GM21360 (cell line): ENCODE measurements at regions not wholly inside any gene's neighbourhood (a gene's known extent, or its start where the extent isn't known, plus 50 kb on each side); places are given as distances from the start of the nearest gene placed in this dataset.

ENCODE experiments used
- ATAC-seq: cut with Tn5 transposase; IDR thresholded peaks from one replicate; pipeline ENCODE4 v1.9.1; 2021; ENCODE audit warnings: mild to moderate bottlenecking, moderate library complexity; ENCODE audit not compliant: unreplicated experiment

DNA sequence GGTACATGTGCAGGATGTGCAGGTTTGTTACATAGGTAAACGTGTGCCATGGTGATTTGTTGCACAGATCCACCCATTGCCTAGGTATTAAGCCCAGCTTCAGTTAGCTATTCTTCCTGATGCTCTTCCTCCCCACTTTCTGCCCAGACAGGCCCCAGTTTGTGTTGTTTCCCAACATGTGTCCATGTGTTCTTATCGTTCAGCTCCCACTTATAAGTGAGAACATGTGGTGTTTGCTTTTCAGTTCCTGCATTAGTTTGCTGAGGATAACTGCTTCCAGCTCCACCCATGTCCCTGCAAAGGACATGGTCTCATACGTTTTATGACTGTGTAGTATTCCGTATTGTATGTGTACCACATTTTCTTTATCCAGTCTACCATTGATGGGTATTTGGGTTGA, 251.7 kb upstream of the NOVA1 start:
- ATAC-seq = no peak

DNA sequence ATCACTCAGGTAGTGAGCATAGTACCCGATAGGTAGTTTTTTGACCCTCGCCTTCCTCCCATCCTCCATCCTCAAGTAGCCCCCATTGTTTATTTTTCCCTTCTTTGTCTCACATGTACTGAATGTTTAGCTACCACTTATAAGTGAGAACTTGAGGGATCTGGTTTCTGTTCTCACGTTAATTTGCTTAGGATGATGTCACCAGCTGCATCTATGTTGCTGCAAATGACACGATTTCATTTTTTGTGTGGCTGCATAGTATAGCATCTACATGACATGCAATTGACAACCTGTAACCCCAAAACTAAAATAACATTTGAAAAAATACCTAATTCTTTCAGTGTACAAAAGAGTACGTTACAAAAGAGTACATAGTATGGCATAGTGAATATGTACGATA, 254.0 kb upstream of the NOVA1 start:
- no peak for ATAC-seq

DNA sequence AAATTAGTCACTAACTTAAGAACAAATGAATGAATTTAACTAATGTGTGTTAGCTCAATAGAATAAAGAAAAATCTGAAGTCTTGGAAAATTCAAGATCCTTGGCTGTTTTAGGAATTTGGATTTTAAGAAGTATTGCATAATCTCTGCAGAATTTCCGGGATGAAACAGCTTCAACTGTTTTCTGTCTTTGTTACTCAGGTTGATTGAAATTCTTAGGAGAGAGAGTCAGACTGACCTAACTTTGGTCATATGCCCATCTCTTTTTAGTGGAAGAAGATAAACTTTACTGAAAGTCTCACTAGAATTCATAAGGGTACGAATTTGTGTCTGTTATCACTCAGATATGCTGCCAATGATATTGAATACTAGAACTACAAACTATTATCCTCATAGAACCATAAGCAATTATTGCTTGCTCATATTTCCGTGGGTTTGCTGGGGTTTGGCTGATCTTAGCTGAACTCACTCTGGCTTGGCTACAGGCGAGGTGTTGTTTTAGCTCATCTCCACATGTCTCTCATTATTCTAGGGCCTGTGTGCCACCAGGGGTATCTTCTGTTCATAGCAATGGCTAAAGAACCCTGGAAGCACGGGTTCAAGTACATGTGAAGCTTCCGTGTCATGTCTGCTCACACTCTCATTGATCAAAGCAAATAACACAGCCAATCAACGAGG, 257.4 kb upstream of the NOVA1 start:
- no peak for ATAC-seq

DNA sequence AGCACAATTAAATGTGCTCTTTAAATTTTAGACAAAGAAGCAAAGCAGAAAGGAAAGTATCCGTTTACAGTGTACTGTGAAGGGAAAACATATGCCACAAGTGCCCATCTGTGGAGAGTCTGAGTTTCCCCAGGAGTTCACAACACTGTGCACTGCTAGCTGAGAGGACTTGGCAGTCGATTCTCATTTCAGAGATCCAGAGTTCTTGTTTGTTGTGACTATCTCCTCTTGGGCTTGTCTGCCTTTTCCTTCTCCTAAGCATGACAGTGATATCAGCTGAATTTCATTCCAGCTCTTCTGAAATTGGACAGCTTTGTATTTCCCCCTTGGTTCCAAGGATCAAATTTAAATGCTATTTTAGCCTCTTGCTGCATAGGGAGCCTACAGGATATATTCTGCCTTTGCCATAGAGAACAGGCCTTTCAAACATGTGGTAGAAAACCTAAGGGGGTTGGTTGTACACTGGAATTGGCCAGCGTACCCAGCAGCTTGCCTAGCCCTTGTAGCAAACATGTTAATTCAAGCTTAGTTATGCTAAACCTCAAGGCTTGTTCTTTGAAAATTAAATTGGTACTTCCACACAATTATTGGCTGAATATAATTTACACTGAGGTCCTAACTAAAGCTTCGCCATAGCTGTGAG, 259.2 kb upstream of the NOVA1 start:
- no peak for ATAC-seq

DNA sequence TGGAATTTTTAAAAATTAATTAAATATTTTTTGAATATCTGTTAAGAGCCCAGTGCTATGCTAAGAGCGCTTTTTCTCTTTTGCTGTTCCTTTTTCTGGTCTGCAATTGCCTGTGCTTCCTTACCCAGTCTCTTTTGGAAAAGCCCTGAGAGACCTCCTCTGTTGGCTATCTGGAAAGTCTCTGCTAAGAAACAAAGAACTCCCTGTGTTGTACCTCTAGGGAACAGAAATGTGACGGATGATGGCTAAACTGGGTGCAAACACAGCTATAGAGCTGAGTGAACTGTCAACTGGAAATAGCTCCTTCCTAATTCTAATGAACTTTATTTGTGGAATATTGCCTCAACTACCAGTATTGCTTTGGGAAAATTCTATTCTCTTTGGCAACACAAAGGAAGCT, 261.6 kb upstream of the NOVA1 start:
- no peak for ATAC-seq

DNA sequence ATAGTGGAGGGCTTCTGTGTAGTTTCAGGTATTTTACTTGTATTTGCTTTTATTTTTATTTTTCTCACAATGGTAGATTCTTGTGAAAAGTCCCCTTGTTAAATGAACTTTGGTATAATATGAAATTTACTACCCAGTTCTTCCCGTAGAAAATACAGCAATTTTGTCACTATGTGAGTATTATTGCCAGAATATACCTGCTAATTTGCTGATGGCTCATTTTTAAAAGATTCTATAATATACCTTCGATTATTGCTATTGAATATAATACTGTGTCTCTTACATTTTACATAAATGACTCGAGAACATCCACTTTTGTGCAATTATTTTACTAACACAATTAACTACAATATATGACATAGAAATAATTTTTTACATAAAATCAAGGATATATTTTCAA, 262.3 kb upstream of the NOVA1 start:
- no peak for ATAC-seq

DNA sequence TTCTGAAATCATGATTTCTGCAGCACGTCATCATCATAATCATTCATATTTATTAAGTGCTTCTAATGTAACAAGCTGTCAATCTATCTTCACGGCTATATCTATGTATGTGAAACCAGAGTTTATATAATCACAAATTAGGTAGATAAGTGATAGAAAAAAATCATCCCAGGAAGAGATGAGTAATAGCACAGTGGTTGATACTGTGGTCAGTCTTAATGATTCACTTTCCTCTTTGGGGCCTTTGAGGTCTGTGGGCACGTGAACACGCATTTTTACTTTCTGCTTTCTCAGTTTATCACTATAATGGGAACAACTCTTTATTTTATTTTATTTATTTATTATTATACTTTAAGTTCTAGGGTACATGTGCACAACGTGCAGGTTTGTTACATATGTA, 265.9 kb upstream of the NOVA1 start:
- ATAC-seq = no peak

DNA sequence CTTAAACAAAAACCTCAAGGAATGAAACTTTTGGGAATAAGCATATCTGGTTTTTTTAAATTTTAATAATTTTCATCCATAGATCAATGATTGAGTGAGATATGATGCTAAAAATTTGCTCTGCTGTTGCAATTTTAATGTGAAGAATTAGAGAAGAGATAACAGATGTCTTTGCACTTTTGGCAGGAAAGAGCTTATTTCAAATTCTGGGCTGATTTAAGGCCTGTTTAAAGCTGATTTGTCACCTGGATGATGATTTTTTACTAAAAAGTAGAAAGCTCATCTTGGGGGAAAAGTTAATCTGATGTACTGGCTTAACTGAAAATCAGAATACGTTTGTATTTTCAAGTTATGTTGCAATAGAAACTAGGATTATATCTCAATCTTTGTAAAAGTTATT, 268.9 kb upstream of the NOVA1 start:
- no peak for ATAC-seq

DNA sequence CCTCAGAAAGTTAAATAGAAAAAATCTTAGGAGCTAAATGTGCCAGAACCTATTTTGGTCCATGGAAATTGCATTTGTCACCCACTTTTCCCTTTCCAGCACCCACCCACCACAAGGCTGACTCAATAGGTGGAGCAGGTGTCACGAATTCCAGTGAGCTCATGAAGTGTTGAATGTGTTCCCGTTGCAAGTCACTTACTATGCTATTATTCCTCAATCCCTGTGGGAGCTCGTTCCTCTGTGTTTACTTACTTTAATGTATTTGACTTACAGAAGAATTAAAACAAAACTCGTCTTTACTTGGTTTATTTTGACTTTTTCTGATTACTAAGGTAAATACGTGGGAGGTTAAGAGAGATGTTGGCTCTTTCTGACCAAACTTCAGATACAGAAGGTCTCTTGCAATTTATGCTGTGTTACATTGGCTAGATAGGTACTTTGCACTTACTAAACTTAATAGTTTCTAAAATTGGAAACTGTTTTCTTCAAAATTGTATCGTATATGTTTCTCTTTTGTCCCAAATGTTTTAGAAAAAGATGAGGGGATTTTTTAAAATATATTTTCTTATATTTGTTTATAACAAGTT, 269.4 kb upstream of the NOVA1 start:
- no peak for ATAC-seq

DNA sequence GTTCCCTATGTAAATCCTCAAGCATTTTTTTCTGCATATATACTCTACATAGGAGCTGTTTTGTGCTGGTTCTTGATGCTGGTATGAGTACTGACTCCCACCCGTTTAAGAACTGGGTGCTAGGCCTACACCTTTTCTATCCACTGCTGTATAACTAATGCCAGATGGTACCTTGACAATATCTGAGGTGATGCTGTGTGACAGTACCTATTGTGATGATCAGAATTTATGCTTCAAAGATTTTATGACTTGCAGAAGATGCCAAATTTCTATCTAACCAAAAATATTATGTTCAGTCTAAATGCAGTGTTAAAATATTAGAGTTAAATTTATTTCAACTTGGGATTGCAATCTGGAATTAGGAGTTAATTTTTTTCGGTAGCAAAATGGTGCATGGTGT, 272.3 kb upstream of the NOVA1 start:
- ATAC-seq = no peak

DNA sequence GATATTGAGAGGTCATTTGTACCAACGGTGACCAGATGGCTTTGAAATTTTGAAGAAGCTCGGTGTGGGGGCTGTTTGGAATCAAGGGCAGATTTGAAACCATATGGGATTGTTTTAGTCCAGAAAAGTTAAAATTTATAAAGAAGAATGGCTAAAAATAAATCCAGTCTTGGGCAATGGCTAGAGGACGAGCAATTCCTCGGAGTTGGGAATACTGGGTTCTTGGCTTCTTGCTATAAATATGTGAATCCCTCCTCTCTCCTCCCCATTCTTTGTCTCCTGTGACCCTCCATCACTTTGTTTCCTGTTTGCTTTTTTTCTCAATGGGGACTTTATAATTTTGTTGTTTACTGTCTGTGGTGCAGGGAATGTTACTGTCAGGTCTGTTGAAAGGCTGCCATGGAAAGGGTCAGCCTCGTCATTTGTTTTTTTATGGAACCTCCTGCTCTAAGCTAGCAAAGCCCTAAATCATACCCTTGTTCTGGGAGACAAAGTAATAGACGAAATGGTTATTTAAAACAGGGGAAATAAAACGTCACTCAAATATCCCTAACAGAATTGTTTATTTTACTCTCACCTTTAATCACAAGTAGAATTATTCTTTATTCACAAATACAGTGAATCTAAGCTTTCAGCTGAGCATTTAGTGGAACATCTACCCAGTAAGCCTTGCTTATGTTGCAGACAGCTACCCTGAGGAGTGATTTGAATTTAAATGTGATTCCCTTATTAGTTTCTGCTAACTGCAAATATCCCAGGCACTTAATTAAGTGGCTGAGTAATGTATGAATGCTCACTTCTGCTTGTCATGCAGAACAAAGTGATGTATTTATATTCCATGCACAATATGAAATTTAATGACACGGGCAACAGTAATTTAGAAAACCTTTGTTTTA, 273.1 kb upstream of the NOVA1 start:
- no peak for ATAC-seq

DNA sequence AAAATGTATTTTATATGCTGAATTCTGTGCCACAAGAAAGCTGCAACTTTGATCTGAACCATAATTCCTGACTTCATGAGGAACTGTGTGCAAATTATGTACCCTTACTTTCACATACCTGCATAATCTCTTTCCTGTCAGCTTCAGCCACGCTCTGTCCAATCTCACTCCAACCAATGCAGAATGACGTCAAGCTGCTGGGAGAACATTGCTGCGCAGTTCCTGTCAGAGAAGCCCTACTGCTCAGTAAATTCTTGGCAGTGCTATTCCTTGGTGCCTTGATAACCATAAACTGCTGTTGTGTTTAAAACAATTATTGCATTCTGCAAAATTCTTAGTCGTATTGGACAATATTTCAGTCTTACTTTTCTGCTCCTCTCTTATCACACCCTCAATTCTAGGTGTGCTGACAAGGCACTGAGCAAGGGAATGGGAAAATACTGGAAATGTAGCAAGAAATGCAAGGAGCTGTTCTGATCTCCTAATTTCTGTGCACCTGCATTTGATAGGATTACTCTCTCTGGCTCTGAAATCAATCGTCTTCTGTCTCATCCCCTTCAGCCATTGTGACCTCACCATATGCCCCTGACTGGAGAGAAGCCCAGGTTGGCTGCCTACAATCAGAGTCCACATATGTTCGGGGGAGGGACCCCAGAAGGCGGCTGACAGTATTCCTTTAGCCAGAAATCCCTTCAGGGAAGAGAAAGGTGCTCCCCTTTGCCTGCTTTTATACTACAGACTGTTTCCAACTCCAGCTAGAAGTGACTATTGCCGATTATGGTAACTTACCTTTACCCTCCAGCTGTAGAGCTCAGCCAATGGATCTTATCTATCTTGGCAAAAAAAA, 274.9 kb upstream of the NOVA1 start:
- ATAC-seq = no peak

DNA sequence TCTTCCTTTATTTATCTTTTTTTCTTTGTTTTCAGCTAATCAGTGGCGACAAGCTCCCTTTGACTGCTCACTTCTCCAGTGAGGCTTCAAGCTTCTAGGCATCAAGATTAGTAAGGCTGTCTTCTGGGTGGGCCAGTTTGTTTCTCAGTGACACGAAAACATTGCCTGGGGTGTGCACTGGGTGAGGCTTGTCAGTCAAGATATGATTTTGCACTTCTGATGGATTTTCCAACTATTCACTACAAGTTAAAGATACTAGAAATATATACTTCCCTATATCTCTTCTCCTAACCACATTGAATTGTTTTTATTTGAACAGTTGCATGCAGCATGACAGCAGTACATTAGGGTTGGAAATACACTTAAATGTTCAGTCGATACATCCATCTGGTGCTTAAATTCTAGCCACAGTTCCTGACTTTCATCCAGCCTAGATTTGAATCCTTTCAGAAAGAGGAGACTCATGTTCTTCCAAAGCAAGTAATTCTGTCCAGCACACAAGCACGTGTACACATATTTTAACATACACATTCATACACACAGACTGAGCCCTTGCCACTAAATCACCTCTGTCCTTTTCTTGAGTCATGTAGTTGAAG, 275.6 kb upstream of the NOVA1 start:
- no peak for ATAC-seq

DNA sequence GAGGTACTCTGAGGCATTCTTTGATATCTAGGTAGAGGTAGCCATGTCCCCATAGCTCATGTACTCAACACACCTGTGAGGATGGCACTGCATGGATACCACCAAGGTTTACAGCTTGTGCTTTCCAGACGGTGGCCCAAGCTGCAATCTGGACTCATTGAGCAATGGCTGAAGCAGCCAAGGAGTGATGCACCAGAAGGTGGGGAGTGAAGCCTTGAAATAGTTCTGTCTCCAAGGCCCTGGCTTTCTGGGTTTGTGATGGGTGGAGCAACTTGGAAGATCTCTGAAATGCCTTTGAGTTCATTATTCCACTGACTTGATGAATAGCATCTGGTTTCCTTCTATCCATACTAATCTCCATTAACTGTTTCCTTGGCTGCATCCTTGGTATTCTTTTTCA, 290.0 kb upstream of the NOVA1 start:
- no peak for ATAC-seq

DNA sequence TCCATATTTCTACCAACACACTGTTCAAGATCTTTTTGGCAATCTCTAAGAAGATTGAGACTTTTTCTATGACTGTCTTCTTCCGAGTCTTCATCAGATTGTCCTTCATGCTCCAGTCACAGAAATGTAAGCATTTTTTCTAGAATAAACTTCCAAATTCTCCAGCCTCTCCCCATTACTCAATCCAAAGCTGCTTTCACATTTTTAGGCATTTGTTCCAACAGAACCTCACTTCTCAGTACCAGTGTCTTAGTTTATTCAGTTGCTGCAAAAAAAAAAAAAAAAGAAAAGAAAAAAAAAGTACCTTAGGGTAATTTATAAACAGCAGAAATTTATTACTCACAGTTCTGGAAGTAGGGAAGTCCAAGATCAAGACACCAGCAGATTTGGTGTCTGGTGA, 290.8 kb upstream of the NOVA1 start:
- ATAC-seq = no peak

DNA sequence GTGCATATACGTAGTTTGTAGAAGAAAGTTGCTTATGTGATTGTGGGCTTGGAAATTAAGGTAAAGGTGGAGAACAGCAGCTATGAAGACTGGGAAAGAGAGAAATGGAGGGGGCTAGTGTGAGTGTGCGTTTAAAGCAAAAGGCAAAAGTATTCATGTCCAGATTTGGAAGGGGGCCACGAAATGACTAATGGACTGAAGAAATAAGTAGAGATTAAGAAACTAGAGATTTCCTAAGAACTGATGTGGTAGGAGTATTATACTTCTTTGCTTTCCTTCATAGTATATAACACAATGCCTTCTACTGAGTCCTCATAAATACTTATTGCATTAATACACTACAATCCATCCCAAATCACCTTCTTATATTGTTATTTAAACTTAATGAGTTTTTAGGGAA, 298.6 kb upstream of the NOVA1 start:
- no peak for ATAC-seq

DNA sequence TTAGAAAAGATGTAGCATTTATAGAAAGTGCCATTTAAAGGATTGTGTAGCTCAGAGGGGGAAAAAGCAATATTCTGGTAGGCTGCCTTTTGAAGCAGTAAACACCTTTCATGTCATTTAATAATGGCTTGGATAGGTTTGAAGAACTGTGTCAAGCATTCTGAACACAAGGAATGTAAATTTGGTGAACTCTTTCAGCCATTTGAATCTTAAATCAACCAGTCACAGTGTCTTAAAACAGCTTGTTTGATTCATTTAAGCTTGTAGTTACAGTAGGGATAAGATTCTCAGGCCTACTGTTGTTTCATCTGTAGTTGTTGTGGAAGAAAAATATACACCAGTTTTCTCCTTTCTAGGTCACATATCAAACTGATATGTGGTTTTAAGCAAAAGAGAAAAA, 299.4 kb upstream of the NOVA1 start:
- ATAC-seq = no peak

DNA sequence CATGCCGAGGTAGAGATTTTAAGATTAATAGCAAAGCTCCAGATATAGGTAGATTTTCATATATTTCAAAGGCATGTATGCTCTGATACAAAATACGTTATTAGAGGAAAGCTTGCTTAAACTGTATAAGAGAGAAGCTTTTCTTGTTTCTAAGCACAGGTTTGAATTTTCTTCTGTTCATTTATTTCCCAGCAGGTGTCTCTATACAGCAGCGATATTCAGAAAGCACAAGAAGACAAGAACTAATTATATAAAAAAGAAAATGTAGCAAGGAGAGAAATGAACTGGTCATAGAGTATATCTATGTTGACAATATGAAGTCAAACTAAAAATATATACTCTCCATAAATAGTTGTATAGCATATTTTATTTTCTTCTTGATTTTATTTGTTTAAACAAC, 307.4 kb upstream of the NOVA1 start:
- no peak for ATAC-seq

DNA sequence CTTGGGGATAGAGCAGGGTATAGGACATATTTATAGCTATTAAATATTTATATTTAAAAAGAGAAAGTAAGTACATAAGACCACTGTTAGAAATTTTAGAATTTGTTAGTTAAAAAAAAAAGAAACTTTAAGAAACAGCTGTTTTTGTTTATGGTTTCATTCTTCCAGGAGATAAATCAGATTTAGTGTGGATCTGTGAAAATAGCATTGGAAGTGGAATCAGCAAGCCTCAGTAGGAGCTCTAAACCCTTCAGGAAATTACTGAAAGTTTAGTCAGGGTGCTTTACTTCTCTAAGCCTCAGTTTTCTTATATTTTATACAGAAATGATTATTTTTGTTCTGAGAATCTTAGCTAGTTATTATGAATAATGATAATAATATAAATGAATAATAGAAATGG, 316.0 kb upstream of the NOVA1 start:
- no peak for ATAC-seq

DNA sequence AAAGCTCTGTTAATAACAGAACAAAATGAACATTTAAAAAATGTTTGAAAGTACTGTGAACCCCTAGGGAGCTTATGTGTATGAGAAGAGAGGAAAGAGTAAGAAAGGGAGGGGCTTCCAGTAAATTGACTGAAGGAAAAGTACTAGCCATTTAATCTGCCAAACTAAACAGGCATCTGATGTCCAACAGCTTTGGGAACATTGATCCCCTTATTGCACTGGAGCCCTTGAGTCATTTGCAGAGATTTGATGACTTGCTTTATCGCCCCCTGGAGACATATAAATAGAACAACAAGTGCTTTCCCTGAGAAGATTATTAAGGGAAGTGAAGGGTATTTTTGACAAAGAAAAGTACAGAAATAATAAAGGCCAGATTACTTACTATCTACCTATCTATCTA, 319.3 kb upstream of the NOVA1 start:
- no peak for ATAC-seq
